ENCODE measurements at regions not wholly inside any gene's neighbourhood (a gene's known extent, or its start where the extent isn't known, plus 50 kb on each side); places are given as distances from the start of the nearest gene placed in this dataset.

GRCh38 chr11:116642481-116642880, 130.3 kb downstream of the BUD13 start:
- DNase-seq, result no peak

GRCh38 chr11:116641561-116642045, 131.2 kb downstream of the BUD13 start:
- peak; percentile 4 for DNase-seq

GRCh38 chr11:116640641-116641402, 132.0 kb downstream of the BUD13 start:
- no peak for DNase-seq

- no peak for DNase-seq
Observed at GRCh38 chr11:116638463-116638862, 134.3 kb downstream of the BUD13 start.

GRCh38 chr11:116637766-116638165, 135.0 kb downstream of the BUD13 start:
- DNase-seq, result no peak

GRCh38 chr11:116636341-116636929, 136.4 kb downstream of the BUD13 start:
- no peak for DNase-seq

- DNase-seq, result no peak
Observed at GRCh38 chr11:116631201-116631600, 141.6 kb downstream of the BUD13 start.

GRCh38 chr11:116618461-116618860, 154.3 kb downstream of the BUD13 start:
- DNase-seq, result no peak

GRCh38 chr11:116615211-116615865, 157.4 kb downstream of the BUD13 start:
- no peak for DNase-seq

GRCh38 chr11:116614306-116615210, 158.2 kb downstream of the BUD13 start:
- DNase-seq, result no peak

- DNase-seq, result no peak
Observed at GRCh38 chr11:116613206-116613875, 159.4 kb downstream of the BUD13 start.

GRCh38 chr11:116611998-116612620, 160.7 kb downstream of the BUD13 start:
- no peak for DNase-seq

GRCh38 chr11:116610190-116610589, 162.6 kb downstream of the BUD13 start:
- DNase-seq, result no peak

GRCh38 chr11:116607027-116607426, 165.8 kb downstream of the BUD13 start:
- DNase-seq, result no peak

GRCh38 chr11:116605543-116606459, 167.0 kb downstream of the BUD13 start:
- no peak for DNase-seq

- DNase-seq, result no peak
Observed at GRCh38 chr11:116603728-116604323, 169.0 kb downstream of the BUD13 start.

GRCh38 chr11:116602637-116602942, 170.2 kb downstream of the BUD13 start:
- no peak for DNase-seq

GRCh38 chr11:116601814-116602636, 170.8 kb downstream of the BUD13 start:
- no peak for DNase-seq

- no peak for DNase-seq
Observed at GRCh38 chr11:116600930-116601329, 171.9 kb downstream of the BUD13 start.
